ENCODE measurements at regions not wholly inside any gene's neighbourhood (a gene's known extent, or its start where the extent isn't known, plus 50 kb on each side); places are given as distances from the start of the nearest gene placed in this dataset.

DNA sequence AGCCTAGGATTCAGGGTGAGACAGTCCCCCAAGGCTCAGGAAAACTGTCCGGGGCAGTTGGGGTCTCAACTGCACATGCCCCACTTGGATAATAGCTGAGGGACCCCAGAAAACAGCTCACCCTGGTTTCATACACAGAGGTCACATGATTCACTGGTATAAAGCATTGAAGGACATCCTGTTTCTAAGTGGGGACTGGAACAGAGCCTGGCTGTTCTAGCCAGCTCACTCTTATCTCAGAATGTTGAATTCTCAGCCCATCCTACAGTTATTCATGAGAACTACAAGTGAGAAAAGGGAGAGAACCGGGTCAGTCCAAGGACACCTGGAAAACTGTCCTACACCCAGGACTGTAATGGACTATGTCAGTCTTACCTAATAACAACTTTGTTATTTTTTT is 170.9 kb downstream of the FGF1 start:
- peaks cover 15% of the 10 kb centered on the region for H3K9me3 Mint-ChIP-seq (ENCODE audit: unreplicated experiment)
- no peak overlapping the region for H3K4me3 ChIP-seq (ENCODE audit: low read depth, low read length)
- BruUV-seq (replicated peaks) = no TSS peak
- DNase-seq = no peak
- intact Hi-C loops (cut with micrococcal nuclease; ENCODE audit: unreplicated experiment) = no loop called here
- H3K27me3 Mint-ChIP-seq (ENCODE audit: insufficient read depth, unreplicated experiment) = no peaks in the 10 kb centered on the region
- H3K27ac Mint-ChIP-seq (ENCODE audit: unreplicated experiment) = no peak overlapping the region
- no peaks in the 10 kb centered on the region; the same call in 1 of the 2 replicates for H3K27me3 ChIP-seq (replicated peaks; ENCODE audit: control insufficient read depth, insufficient read depth, low read length)
- POLR2A ChIA-PET = no interaction called here
- H3K36me3 ChIP-seq (ENCODE audit: control insufficient read depth, insufficient read depth, low read length) = no peaks in the 10 kb centered on the region
- peaks cover 10% of the 10 kb centered on the region for H3K4me1 Mint-ChIP-seq (ENCODE audit: low read depth, unreplicated experiment)
- H3K9me3 ChIP-seq = no peaks in the 10 kb centered on the region
- TF ChIP-seq, protein P1, sequence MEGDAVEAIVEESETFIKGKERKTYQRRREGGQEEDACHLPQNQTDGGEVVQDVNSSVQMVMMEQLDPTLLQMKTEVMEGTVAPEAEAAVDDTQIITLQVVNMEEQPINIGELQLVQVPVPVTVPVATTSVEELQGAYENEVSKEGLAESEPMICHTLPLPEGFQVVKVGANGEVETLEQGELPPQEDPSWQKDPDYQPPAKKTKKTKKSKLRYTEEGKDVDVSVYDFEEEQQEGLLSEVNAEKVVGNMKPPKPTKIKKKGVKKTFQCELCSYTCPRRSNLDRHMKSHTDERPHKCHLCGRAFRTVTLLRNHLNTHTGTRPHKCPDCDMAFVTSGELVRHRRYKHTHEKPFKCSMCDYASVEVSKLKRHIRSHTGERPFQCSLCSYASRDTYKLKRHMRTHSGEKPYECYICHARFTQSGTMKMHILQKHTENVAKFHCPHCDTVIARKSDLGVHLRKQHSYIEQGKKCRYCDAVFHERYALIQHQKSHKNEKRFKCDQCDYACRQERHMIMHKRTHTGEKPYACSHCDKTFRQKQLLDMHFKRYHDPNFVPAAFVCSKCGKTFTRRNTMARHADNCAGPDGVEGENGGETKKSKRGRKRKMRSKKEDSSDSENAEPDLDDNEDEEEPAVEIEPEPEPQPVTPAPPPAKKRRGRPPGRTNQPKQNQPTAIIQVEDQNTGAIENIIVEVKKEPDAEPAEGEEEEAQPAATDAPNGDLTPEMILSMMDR (IDR thresholded peaks at IDR 0.05; ENCODE audit: insufficient read depth in 1 of 2, low read depth in 1 of 2, low read length in 1 of 2, severe bottlenecking in 1 of 2, unreplicated experiment in 1 of 2) = no peak
- no peak overlapping the region for H3K4me3 Mint-ChIP-seq (ENCODE audit: unreplicated experiment)
- CTCF ChIA-PET = no interaction called here
- no peaks in the 10 kb centered on the region for H3K4me1 ChIP-seq
- no peaks in the 10 kb centered on the region for H3K36me3 Mint-ChIP-seq (ENCODE audit: insufficient read depth, unreplicated experiment)

DNA sequence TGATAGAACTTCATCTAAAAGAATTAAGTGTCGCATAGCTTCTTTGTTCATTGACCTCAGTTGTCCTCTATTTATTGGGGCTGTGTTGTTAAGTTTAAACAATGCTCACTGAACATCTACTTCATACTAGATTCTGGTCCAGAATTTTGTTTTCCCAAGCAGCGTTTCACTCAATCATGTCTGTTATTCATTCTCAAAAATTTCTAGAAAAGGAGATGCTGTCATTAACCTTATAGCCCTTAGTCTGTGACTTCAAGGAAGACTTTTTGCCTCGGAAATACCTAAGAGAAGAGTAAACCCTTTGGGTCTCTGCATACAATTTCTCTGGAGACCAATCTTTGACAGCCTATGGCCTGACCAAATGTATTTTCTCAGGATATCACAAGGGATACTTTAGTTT is 171.7 kb downstream of the FGF1 start:
- TF ChIP-seq, protein P1 (IDR thresholded peaks at IDR 0.05; ENCODE audit: insufficient read depth in 1 of 2, low read depth in 1 of 2, low read length in 1 of 2, severe bottlenecking in 1 of 2, unreplicated experiment in 1 of 2) = no peak
- Histone ChIP-seq H3K27me3 (replicated peaks; ENCODE audit: control insufficient read depth, insufficient read depth, low read length) (no peaks in the 10 kb centered on the region; the same call in 1 of the 2 replicates), H3K4me1 (no peaks in the 10 kb centered on the region), H3K4me3 (ENCODE audit: low read depth, low read length) (no peak overlapping the region), H3K9me3 (no peaks in the 10 kb centered on the region), H3K36me3 (ENCODE audit: control insufficient read depth, insufficient read depth, low read length) (no peaks in the 10 kb centered on the region)
- H3K27ac Mint-ChIP-seq (ENCODE audit: unreplicated experiment) = no peak overlapping the region
- peaks cover 15% of the 10 kb centered on the region for H3K9me3 Mint-ChIP-seq (ENCODE audit: unreplicated experiment)
- POLR2A ChIA-PET = no interaction called here
- no peaks in the 10 kb centered on the region for H3K36me3 Mint-ChIP-seq (ENCODE audit: insufficient read depth, unreplicated experiment)
- DNase-seq = no peak
- intact Hi-C loops (cut with micrococcal nuclease; ENCODE audit: unreplicated experiment) = no loop called here
- CTCF ChIA-PET = no interaction called here
- BruUV-seq (replicated peaks) = no TSS peak
- H3K4me1 Mint-ChIP-seq (ENCODE audit: low read depth, unreplicated experiment) = peaks cover 10% of the 10 kb centered on the region
- no peak overlapping the region for H3K4me3 Mint-ChIP-seq (ENCODE audit: unreplicated experiment)
- H3K27me3 Mint-ChIP-seq (ENCODE audit: insufficient read depth, unreplicated experiment) = no peaks in the 10 kb centered on the region

DNA sequence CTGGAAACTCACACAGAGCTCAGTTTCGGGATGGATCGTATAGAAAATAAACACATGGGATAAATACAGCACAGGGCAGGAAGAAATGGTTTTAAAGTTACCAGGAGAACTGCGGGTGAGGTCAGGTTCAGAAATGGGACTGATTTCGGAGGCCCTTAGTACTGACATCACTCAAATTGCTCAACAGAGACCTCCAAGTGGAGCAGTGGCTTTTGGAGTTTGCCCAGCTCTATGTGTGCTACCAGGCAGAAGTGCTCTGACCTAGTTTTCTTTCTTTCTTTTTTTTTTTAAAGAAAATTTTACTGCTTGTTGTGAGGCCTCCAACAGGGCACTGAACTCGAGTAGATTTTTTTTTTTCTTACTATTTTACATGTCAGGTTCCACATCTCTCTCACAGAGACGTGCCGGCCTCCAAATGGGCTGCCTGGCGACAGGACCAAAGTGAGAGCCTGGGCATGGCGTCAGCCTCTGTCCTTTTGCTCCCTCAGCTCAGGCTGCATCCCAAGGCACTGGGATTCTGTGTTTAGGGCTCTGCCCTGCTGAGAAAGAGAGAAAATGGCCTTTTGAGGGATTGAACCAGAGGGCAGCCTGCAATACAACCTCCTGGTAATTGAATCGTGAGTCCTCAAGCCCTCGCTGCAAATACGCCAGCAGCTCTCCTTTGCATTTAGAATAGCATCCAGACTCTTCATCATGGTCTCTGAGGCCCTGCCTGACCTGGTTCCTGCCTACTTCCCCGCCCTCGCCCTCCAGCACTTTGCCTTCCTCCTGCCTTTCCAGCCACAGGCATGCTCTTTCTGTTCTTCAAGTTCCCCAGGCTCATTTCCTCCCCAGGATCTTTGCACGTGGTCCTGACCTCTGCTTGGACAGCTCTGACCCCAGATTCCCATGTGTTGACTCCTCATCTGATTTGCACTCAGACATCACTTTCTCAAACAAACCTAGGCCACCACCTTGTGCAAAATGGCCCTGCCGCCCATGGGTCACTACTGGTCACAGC is 173.5 kb downstream of the FGF1 start:
- TF ChIP-seq, protein P1 (IDR thresholded peaks at IDR 0.05; ENCODE audit: insufficient read depth in 1 of 2, low read depth in 1 of 2, low read length in 1 of 2, severe bottlenecking in 1 of 2, unreplicated experiment in 1 of 2) = no peak
- Histone ChIP-seq H3K36me3 (ENCODE audit: control insufficient read depth, insufficient read depth, low read length) (no peaks in the 10 kb centered on the region), H3K9me3 (no peaks in the 10 kb centered on the region), H3K4me1 (peaks cover 9% of the 10 kb centered on the region; the same call in 1 of the 2 replicates), H3K27me3 (replicated peaks; ENCODE audit: control insufficient read depth, insufficient read depth, low read length) (no peaks in the 10 kb centered on the region; the same call in 1 of the 2 replicates), H3K4me3 (ENCODE audit: low read depth, low read length) (no peak overlapping the region)
- no peaks in the 10 kb centered on the region for H3K36me3 Mint-ChIP-seq (ENCODE audit: insufficient read depth, unreplicated experiment)
- H3K4me3 Mint-ChIP-seq (ENCODE audit: unreplicated experiment) = no peak overlapping the region
- no TSS peak for BruUV-seq (replicated peaks)
- POLR2A ChIA-PET = no interaction called here
- H3K27ac Mint-ChIP-seq (ENCODE audit: unreplicated experiment) = no peak overlapping the region
- DNase-seq = peak; percentile 37 to 62
- H3K9me3 Mint-ChIP-seq (ENCODE audit: unreplicated experiment) = peaks cover 15% of the 10 kb centered on the region
- intact Hi-C loops (cut with micrococcal nuclease; ENCODE audit: unreplicated experiment) = no loop called here
- no peaks in the 10 kb centered on the region for H3K27me3 Mint-ChIP-seq (ENCODE audit: insufficient read depth, unreplicated experiment)
- peaks cover 26% of the 10 kb centered on the region for H3K4me1 Mint-ChIP-seq (ENCODE audit: low read depth, unreplicated experiment)
- CTCF ChIA-PET = interaction anchor here (0.5 kb wide), 1 partner anchor 19 kb away, joined by 3 read pairs; no protein-coding TSS in a partner anchor
